Left ventricle myocardium inferior (tissue), 1 donor: ENCODE measurements at regions not wholly inside any gene's neighbourhood (a gene's known extent, or its start where the extent isn't known, plus 50 kb on each side); places are given as distances from the start of the nearest gene placed in this dataset.
"Not testable (repeated sequence)": the region's sequence is repeated elsewhere in the genome, so short reads cannot be mapped to it uniquely, and the experiment has no call there.

Experiments used
- DNase-seq: peaks from one replicate; pipeline ENCODE4 v3.0.0-alpha.2; 2020
- H3K27ac ChIP-seq: fragments of 200-600 bp; replicated peaks from 2 replicates; pipeline ENCODE4 v1.8.0; 2021
- H3K27me3 ChIP-seq: fragments of 200-600 bp; 2 replicates; pipeline ENCODE4 v1.8.0; 2021; ENCODE audit warnings: low read depth
- H3K36me3 ChIP-seq: fragments of 200-600 bp; 2 replicates; pipeline ENCODE4 v1.8.0; 2021
- H3K4me1 ChIP-seq: fragments of 200-600 bp; 2 replicates; pipeline ENCODE4 v1.8.0; 2021
- H3K4me3 ChIP-seq: fragments of 200-600 bp; 2 replicates; pipeline ENCODE4 v1.8.0; 2021; ENCODE audit warnings: mild to moderate bottlenecking, moderate library complexity
- H3K9me3 ChIP-seq: fragments of 200-600 bp; replicated peaks from 2 replicates; pipeline ENCODE4 v1.8.0; 2021
- CTCF ChIP-seq: fragments of 200-600 bp; IDR thresholded peaks from 2 replicates; pipeline ENCODE4 v1.8.0; 2021; ENCODE audit warnings: antibody characterized with exemption, mild to moderate bottlenecking, borderline replicate concordance
- intact Hi-C: fragments of 100-400 bp; cut with micrococcal nuclease; formaldehyde crosslinking; loops from one replicate; pipeline ENCODE4 v1.11.0; 2022
- donor health status: DM: no; HTN: yes; CAD: no; lungs with severe emphysema.

DNA sequence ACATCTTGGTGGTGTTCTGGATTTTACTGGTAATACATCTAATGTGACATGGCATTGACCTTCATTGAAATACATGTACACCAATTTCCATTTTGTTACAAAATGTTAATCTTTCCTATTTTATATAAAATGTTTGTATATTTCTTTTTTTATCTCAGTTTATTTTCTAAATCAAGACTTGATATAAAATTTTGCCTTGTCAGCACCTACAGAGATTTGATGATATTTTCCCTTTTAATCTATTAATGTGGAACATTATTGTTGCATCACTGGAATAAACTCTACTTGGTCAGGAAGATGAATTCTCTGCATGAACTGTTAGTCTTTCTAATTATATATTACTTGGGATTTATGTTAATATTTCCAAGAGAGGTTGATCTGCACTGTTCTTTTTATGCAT, 294.0 kb upstream of the ETAA1 start:
- TF ChIP-seq CTCF: no peak
- Histone ChIP-seq H3K9me3 (peaks cover 35% of the 10 kb centered on the region), H3K4me3 (no peak overlapping the region), H3K27ac (no peak overlapping the region), H3K27me3 (no peaks in the 10 kb centered on the region), H3K36me3 (no peaks in the 10 kb centered on the region), H3K4me1 (no peaks in the 10 kb centered on the region)
- DNase-seq: no peak
- intact Hi-C loops: no loop called here

DNA sequence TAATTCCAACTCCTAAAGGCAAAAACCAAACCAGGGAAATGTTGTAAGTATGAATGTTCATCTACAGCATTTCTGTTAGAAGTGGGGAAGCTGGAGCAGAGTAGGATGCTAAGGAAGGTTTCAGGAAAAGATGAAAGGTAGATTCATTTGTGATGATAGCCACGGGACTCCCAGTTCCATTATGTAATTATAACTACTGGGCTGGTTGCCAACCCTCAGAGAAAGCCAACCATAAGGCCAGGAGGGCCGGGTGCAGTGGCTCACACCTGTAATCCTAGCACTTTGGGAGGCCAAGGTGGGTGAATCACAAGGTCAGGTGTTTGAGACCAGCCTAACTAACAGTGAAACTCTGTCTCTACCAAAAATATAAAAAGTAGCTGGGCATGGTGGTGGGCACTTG, 288.9 kb upstream of the ETAA1 start:
- H3K36me3 ChIP-seq: no peaks in the 10 kb centered on the region
- no peak for TF ChIP-seq CTCF
- H3K9me3 ChIP-seq: peaks cover 20% of the 10 kb centered on the region
- no peak overlapping the region for H3K4me3 ChIP-seq
- intact Hi-C loops: no loop called here
- no peaks in the 10 kb centered on the region for H3K27me3 ChIP-seq
- H3K4me1 ChIP-seq: no peaks in the 10 kb centered on the region
- H3K27ac ChIP-seq: no peak overlapping the region
- DNase-seq: no peak

DNA sequence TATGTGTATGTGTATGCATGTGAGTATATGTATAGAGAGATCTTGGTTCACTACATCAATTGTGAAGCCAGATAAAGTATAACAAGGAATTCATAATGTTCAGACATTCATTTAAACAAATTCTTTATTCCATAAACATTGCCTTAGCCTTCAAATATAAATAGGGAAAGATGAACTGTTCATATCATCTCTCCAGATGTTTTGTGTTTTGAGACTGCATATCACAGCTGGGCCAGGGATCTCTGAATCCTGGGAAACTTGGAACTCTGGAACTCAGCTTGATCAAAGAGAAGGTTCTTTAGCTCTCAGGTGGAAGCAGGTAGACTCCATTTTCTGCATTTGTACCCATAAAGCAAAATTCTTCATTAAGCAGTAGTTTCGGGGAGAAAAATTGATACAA, 272.6 kb upstream of the ETAA1 start:
- Histone ChIP-seq H3K4me3 (no peak overlapping the region), H3K4me1 (no peaks in the 10 kb centered on the region), H3K9me3 (peaks cover 10% of the 10 kb centered on the region), H3K27ac (no peak overlapping the region), H3K27me3 (no peaks in the 10 kb centered on the region), H3K36me3 (no peaks in the 10 kb centered on the region)
- intact Hi-C loops: no loop called here
- no peak for TF ChIP-seq CTCF
- DNase-seq: no peak

- Histone ChIP-seq H3K27me3 (no peaks in the 10 kb centered on the region), H3K4me1 (no peaks in the 10 kb centered on the region), H3K9me3 (no peaks in the 10 kb centered on the region), H3K27ac (no peak overlapping the region), H3K36me3 (no peaks in the 10 kb centered on the region), H3K4me3 (no peak overlapping the region)
- no peak for TF ChIP-seq CTCF
- intact Hi-C loops: no loop called here
- DNase-seq: no peak
These were observed 266.4 kb upstream of the ETAA1 start for GRCh38 chr2:67130531-67131256.

DNA sequence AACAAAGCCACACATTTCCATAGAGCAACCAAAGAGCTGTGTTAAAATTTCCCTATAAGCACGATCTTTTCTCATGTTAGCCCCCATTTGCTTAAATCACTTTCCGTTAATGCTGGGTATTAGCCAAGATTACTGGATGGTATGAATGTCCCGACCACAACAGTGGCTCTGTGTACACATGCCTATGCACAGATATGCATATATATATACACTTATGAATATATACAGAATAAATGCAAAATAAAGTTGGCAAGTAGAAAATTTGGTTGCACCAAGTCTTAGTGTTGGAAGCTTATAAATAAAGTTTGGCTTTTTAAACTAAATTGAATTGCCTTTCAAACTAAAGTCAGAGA, 265.9 kb upstream of the ETAA1 start:
- no peaks in the 10 kb centered on the region for H3K27me3 ChIP-seq
- no peak overlapping the region for H3K27ac ChIP-seq
- no peak for TF ChIP-seq CTCF
- H3K4me3 ChIP-seq: no peak overlapping the region
- no peak for DNase-seq
- no peaks in the 10 kb centered on the region for H3K9me3 ChIP-seq
- no peaks in the 10 kb centered on the region for H3K4me1 ChIP-seq
- no peaks in the 10 kb centered on the region for H3K36me3 ChIP-seq
- intact Hi-C loops: no loop called here

- intact Hi-C loops, H3K4me1 ChIP-seq: not testable (repeated sequence)
These were observed 264.6 kb upstream of the ETAA1 start for GRCh38 chr2:67132441-67132940.

More at GRCh38 chr2:67132441-67132940, 264.6 kb upstream of the ETAA1 start:
- not testable (repeated sequence) for H3K27me3 ChIP-seq, H3K36me3 ChIP-seq, H3K4me3 ChIP-seq, H3K27ac ChIP-seq, H3K9me3 ChIP-seq, DNase-seq
